ENCODE measurements at regions not wholly inside any gene's neighbourhood (a gene's known extent, or its start where the extent isn't known, plus 50 kb on each side); places are given as distances from the start of the nearest gene placed in this dataset.

DNA sequence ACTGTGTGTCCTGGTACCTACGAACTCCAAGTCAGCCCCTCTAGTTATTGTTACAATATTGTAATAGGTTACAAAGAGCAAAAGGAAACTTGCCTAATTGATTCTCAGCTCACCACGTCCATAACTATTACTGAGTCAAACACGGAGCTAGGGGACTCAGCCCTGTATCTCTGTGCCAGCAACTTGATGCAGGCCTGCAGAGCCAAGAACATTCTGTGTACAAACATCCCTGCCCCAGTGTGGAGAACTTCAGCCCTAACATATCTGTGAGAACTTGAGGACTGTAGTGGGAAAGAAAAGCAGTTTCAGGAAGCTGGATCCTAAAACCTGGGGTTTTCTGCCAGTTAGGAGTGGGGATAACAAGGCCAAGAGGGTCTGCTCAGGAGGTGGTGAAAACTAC, 114.9 kb upstream of the PRSS58 start:
- TF ChIP-seq CTCF (optimal IDR thresholded peaks at IDR 0.05 in 1 of 3, IDR thresholded peaks at IDR 0.05 in 1 of 3, conservative IDR thresholded peaks at IDR 0.05 in 1 of 3; ENCODE audit: extremely low read depth in 1 of 3, insufficient read depth in 2 of 3, low read length in 3 of 3) (no peak), EZH2 (IDR thresholded peaks at IDR 0.05; ENCODE audit: low read length) (no peak)
